Panc1 (cell line): ENCODE measurements at regions not wholly inside any gene's neighbourhood (a gene's known extent, or its start where the extent isn't known, plus 50 kb on each side); places are given as distances from the start of the nearest gene placed in this dataset.

Experiments
- ATAC-seq: fragments of 200-7000 bp; cut with Tn5 transposase; 2 replicates; pipeline ENCODE4 v1.9.1; 2020; ENCODE audit warnings: mild to moderate bottlenecking, moderate library complexity
- BruUV-seq: library from RNA; stranded (reverse); fragments of 400-500 nt; replicated peaks from 2 replicates; lab custom pipeline; 2021; lab: Mats Ljungman, UMichigan
- CTCF ChIA-PET: fragments of 300-600 bp; sonication (Branson Sonifier 250); formaldehyde crosslinking; loops from one replicate; lab custom pipeline; 2022; ENCODE audit warnings: antibody characterized with exemption; lab: Charles Lee
- POLR2A ChIA-PET: fragments of 300-600 bp; sonication (Branson Sonifier 250); formaldehyde crosslinking; loops from one replicate; lab custom pipeline; 2022; ENCODE audit warnings: antibody characterized with exemption; lab: Charles Lee
- DNase-seq: peaks from one replicate; pipeline ENCODE4 v3.0.0-alpha.2; 2010; ENCODE audit warnings: low read depth, low spot score
- H3K27ac ChIP-seq: 2 replicates; pipeline ENCODE4 v1.5.1; 2011; ENCODE audit warnings: mild to moderate bottlenecking, low read length, inconsistent platforms
- H3K27me3 ChIP-seq: fragments of 200-500 bp; sonication (Bioruptor generic); 2 replicates; pipeline ENCODE4 v1.6.0; 2014; ENCODE audit warnings: low read length, inconsistent platforms; ENCODE audit not compliant: control insufficient read depth, insufficient read depth
- H3K36me3 ChIP-seq: fragments of 200-500 bp; sonication (Bioruptor generic); 2 replicates; pipeline ENCODE4 v1.5.1; 2014; ENCODE audit warnings: inconsistent platforms, mild to moderate bottlenecking, low read length, moderate library complexity; ENCODE audit not compliant: control insufficient read depth, insufficient read depth
- H3K4me1 ChIP-seq: 2 replicates; pipeline ENCODE4 v1.5.1; 2011; ENCODE audit warnings: inconsistent platforms, mild to moderate bottlenecking, low read length, moderate library complexity; ENCODE audit not compliant: control insufficient read depth, insufficient read depth
- H3K4me3 ChIP-seq, 2 experiments: 2 replicates each; pipeline ENCODE4 v1.5.1; 2011 to 2012; ENCODE audit warnings: low read depth in 2 of 2, low read length in 2 of 2, mild to moderate bottlenecking in 2 of 2, inconsistent platforms in 1 of 2, moderate library complexity in 1 of 2
- H3K9me3 ChIP-seq: fragments of 200-500 bp; sonication (Bioruptor generic); 2 replicates; pipeline ENCODE4 v1.5.1; 2014; ENCODE audit warnings: low read depth, mild to moderate bottlenecking, inconsistent platforms, low read length, moderate library complexity; ENCODE audit not compliant: control insufficient read depth, insufficient read depth
- POLR2AphosphoS5 ChIP-seq: IDR thresholded peaks from 2 replicates; pipeline ENCODE4 v1.6.1; 2012; ENCODE audit warnings: mild to moderate bottlenecking, low read depth, low read length, moderate library complexity
- SIN3A ChIP-seq: IDR thresholded peaks from 2 replicates; pipeline ENCODE4 v1.6.1; 2012; ENCODE audit warnings: low read depth, mild to moderate bottlenecking, low read length, moderate library complexity, borderline replicate concordance; ENCODE audit not compliant: insufficient read depth
- TCF7L2 ChIP-seq: IDR thresholded peaks from 2 replicates; pipeline ENCODE4 v1.6.1; 2011; ENCODE audit warnings: mild to moderate bottlenecking, low read depth, low read length, inconsistent platforms
- in situ Hi-C: cut with HindIII; loops from 2 replicates; pipeline ENCODE4 v1.10.0; 2016; ENCODE audit warnings: low sequenced_read_pairs, low pct_unique_long_range_greater_than_20kb
- intact Hi-C: fragments of 100-400 bp; cut with micrococcal nuclease; formaldehyde crosslinking; loops from one replicate; pipeline ENCODE4 v1.10.0; 2022; ENCODE audit not compliant: unreplicated experiment
- TF ChIP-seq, protein P1 (sequence below), 2 experiments: IDR thresholded peaks; 2 replicates each; pipeline ENCODE4 v1.6.1; 2011 to 2012; ENCODE audit warnings: low read depth in 2 of 2, control low read depth in 1 of 2, low read length in 1 of 2, mild to moderate bottlenecking in 1 of 2, moderate library complexity in 1 of 2; ENCODE audit not compliant: insufficient read depth in 1 of 2
- TF ChIP-seq, protein P2 (sequence below): fragments of 450-650 bp; IDR thresholded peaks from 2 replicates; pipeline ENCODE4 v1.5.1; 2017; ENCODE audit warnings: mild to moderate bottlenecking

DNA sequence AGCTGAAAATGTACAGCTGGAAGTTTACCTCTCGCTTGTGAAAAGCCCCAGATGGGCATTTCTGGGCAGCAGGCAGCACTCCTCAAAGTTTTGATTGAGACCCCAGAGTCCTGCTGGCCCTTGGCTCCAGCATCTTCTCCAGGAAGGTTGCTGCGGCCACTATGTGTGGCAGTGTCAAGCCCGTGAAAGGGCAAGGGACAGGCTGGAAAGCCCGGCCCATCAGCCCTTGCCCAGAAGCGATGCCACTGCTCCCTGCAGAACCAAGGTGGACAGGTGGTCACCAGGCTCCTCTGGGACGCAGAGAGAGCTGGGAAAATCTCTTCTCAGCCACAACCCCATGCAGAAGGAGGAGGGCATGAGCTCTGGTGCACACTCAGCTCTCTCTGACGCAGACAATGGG is 73.5 kb upstream of the BCL11B start:
- ChIA-PET POLR2A (no interaction called here), CTCF (no interaction called here)
- Histone ChIP-seq H3K27ac (no peak overlapping the region), H3K36me3 (no peaks in the 10 kb centered on the region), H3K4me1 (no peaks in the 10 kb centered on the region), H3K9me3 (no peaks in the 10 kb centered on the region), H3K4me3 (no peak overlapping the region), H3K27me3 (no peaks in the 10 kb centered on the region)
- DNase-seq: no peak
- BruUV-seq: no TSS peak
- intact Hi-C loops (no loop called here), in situ Hi-C loops (no loop called here)
- TF ChIP-seq, protein P1, sequence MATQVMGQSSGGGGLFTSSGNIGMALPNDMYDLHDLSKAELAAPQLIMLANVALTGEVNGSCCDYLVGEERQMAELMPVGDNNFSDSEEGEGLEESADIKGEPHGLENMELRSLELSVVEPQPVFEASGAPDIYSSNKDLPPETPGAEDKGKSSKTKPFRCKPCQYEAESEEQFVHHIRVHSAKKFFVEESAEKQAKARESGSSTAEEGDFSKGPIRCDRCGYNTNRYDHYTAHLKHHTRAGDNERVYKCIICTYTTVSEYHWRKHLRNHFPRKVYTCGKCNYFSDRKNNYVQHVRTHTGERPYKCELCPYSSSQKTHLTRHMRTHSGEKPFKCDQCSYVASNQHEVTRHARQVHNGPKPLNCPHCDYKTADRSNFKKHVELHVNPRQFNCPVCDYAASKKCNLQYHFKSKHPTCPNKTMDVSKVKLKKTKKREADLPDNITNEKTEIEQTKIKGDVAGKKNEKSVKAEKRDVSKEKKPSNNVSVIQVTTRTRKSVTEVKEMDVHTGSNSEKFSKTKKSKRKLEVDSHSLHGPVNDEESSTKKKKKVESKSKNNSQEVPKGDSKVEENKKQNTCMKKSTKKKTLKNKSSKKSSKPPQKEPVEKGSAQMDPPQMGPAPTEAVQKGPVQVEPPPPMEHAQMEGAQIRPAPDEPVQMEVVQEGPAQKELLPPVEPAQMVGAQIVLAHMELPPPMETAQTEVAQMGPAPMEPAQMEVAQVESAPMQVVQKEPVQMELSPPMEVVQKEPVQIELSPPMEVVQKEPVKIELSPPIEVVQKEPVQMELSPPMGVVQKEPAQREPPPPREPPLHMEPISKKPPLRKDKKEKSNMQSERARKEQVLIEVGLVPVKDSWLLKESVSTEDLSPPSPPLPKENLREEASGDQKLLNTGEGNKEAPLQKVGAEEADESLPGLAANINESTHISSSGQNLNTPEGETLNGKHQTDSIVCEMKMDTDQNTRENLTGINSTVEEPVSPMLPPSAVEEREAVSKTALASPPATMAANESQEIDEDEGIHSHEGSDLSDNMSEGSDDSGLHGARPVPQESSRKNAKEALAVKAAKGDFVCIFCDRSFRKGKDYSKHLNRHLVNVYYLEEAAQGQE (IDR thresholded peaks at IDR 0.05; ENCODE audit: insufficient read depth in 1 of 2, low read depth in 2 of 2, low read length in 1 of 2): no peak
- no peak for TF ChIP-seq SIN3A
- ATAC-seq: no peak

DNA sequence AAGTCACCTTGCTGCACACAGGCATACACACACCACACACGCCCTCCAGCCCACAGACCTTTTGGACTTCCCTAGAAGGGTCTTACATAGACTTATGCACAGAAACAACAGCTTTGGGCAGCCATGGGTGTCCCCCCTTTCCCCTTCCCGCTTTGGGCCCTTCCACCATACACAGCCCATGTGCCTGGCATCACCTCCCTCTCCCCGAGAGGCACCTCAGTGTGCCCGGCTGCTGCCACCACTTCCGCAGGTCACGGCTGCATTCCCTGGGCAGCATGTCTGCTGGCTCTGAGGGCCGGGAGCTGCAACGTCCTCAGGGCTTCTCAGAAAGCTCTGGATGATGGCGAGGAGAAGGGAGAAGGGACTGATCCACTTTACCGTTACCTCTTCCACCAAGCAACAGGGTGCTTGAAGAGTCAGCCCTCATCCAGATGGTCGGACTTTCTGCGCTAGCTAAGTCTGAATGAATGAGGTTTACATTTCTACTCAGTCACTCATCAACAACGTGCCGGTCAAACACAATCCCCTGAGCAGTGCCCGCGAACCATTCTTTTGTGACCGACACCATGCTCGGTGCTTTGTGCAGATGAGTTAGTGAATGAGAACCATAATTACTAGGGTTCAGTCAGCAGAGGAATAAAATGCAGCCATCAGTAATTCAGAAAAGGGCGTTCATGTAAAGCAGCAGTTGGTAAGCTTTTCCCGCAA is 72.2 kb upstream of the BCL11B start:
- DNase-seq (no peak), ATAC-seq (no peak)
- Histone ChIP-seq H3K27ac (no peak overlapping the region), H3K4me1 (no peaks in the 10 kb centered on the region), H3K27me3 (peaks cover 2% of the 10 kb centered on the region), H3K4me3 (no peak overlapping the region), H3K36me3 (no peaks in the 10 kb centered on the region), H3K9me3 (no peaks in the 10 kb centered on the region)
- in situ Hi-C loops: no loop called here
- TF ChIP-seq TCF7L2 (no peak), POLR2AphosphoS5 (no peak), SIN3A (no peak)
- TF ChIP-seq, protein P1 (IDR thresholded peaks at IDR 0.05; ENCODE audit: insufficient read depth in 1 of 2, low read depth in 2 of 2, low read length in 1 of 2): no peak
- TF ChIP-seq, protein P2, sequence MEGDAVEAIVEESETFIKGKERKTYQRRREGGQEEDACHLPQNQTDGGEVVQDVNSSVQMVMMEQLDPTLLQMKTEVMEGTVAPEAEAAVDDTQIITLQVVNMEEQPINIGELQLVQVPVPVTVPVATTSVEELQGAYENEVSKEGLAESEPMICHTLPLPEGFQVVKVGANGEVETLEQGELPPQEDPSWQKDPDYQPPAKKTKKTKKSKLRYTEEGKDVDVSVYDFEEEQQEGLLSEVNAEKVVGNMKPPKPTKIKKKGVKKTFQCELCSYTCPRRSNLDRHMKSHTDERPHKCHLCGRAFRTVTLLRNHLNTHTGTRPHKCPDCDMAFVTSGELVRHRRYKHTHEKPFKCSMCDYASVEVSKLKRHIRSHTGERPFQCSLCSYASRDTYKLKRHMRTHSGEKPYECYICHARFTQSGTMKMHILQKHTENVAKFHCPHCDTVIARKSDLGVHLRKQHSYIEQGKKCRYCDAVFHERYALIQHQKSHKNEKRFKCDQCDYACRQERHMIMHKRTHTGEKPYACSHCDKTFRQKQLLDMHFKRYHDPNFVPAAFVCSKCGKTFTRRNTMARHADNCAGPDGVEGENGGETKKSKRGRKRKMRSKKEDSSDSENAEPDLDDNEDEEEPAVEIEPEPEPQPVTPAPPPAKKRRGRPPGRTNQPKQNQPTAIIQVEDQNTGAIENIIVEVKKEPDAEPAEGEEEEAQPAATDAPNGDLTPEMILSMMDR: no peak
- intact Hi-C loops: no loop called here
- POLR2A ChIA-PET: no interaction called here
- CTCF ChIA-PET: no interaction called here
- no TSS peak for BruUV-seq
